Ishikawa (cell line): ENCODE measurements at regions not wholly inside any gene's neighbourhood (a gene's known extent, or its start where the extent isn't known, plus 50 kb on each side); places are given as distances from the start of the nearest gene placed in this dataset.

Experiments used
- CEBPB ChIP-seq: IDR thresholded peaks from 2 replicates; pipeline ENCODE4 v1.6.1; 2012
- CREB1 ChIP-seq: IDR thresholded peaks from 2 replicates; pipeline ENCODE4 v1.6.1; 2012; ENCODE audit warnings: low read depth
- EGR1 ChIP-seq: IDR thresholded peaks from 2 replicates; pipeline ENCODE4 v1.6.1; 2012
- EP300 ChIP-seq: IDR thresholded peaks from 2 replicates; pipeline ENCODE4 v1.6.1; 2012; ENCODE audit warnings: borderline replicate concordance
- FOXM1 ChIP-seq: IDR thresholded peaks from 2 replicates; pipeline ENCODE4 v1.6.1; 2012; ENCODE audit warnings: low read depth, borderline replicate concordance
- NFIC ChIP-seq: IDR thresholded peaks from 2 replicates; pipeline ENCODE4 v1.6.1; 2012
- RAD21 ChIP-seq: IDR thresholded peaks from 2 replicates; pipeline ENCODE4 v1.6.1; 2012; ENCODE audit warnings: low read depth
- REST ChIP-seq: IDR thresholded peaks from 2 replicates; pipeline ENCODE4 v1.6.1; 2012; ENCODE audit warnings: low read depth, mild to moderate bottlenecking
- TAF1 ChIP-seq: IDR thresholded peaks from 2 replicates; pipeline ENCODE4 v1.6.1; 2012; ENCODE audit warnings: low read depth, mild to moderate bottlenecking
- TCF12 ChIP-seq: IDR thresholded peaks from 2 replicates; pipeline ENCODE4 v1.6.1; 2012; ENCODE audit warnings: low read depth
- TEAD4 ChIP-seq: IDR thresholded peaks from 2 replicates; pipeline ENCODE4 v1.6.1; 2012
- YY1 ChIP-seq: IDR thresholded peaks from 2 replicates; pipeline ENCODE4 v1.6.1; 2012; ENCODE audit warnings: low read depth
- ZBTB7A ChIP-seq: IDR thresholded peaks from 2 replicates; pipeline ENCODE4 v1.6.1; 2012; ENCODE audit warnings: low read depth
- TF ChIP-seq, protein P1 (sequence below): IDR thresholded peaks from 2 replicates; pipeline ENCODE4 v1.6.1; 2012
- TF ChIP-seq, protein P2 (sequence below): IDR thresholded peaks from 2 replicates; pipeline ENCODE4 v1.6.1; 2012

DNA sequence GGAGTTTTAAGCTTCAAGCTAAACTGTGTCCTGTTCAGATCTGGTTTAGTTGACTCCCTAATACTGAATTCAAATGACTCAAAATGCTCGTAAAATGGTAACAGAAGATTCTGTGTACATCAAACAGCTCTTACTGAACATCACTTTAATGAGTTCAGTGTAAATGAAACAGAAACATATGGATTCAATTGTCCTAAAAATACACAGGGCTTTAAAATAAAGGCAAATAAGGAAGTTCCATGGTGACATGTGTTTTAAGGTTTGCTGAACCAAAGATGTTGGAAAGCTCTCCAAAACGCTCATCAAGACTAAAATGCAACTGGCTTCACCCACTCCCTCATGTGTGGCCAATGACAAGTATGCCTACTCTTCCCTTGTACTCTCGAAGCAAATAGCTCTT, 340.0 kb upstream of the PIK3R1 start:
- TF ChIP-seq, protein P1, sequence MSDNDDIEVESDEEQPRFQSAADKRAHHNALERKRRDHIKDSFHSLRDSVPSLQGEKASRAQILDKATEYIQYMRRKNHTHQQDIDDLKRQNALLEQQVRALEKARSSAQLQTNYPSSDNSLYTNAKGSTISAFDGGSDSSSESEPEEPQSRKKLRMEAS = no peak
- no peak for TF ChIP-seq NFIC
- no peak for TF ChIP-seq CEBPB

DNA sequence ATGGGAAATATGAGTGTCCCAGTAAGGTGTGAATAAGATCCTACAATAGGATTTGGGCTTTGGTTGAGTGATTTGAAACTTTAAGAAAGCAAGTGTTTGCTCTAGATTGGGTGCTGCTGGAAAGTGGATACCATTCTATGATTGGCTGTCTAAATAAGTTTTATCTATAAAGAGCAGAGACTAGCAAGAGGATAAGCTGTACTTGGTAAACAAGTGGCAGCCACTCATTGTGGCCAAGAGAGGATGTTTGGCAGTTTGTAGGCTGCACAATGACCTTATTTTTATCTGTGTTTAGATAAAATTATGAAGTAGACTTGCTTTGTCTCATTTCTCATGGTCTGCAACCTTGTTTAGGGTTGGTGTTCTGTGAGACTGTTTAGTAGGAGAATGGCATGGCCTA, 341.6 kb upstream of the PIK3R1 start:
- TF ChIP-seq CREB1 (no peak), CEBPB (no peak)
- TF ChIP-seq, protein P2, sequence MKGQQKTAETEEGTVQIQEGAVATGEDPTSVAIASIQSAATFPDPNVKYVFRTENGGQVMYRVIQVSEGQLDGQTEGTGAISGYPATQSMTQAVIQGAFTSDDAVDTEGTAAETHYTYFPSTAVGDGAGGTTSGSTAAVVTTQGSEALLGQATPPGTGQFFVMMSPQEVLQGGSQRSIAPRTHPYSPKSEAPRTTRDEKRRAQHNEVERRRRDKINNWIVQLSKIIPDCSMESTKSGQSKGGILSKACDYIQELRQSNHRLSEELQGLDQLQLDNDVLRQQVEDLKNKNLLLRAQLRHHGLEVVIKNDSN = no peak

DNA sequence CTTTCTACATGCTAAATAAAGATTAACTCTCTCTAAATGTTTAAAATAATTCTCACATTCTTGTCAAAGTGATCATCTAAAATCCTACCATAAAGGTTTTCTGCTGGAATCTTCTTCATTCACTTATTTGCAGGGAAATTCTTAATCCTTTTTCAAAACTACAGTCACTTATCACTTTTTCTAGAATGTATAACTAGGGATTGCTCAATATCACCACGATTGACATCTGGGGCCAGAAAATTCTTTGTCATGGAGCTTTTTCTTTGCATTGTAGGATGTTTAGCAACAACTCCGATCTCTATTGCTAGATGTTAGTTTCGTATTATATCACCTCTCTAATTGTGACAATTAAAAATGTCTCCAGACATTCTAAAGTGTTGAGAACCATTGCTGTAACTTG, 344.9 kb upstream of the PIK3R1 start:
- TF ChIP-seq TEAD4 (no peak), REST (no peak)

- TF ChIP-seq, protein P2 = no peak
- no peak for TF ChIP-seq REST
- no peak for TF ChIP-seq ZBTB7A
- no peak for TF ChIP-seq TEAD4
- no peak for TF ChIP-seq TCF12
- TF ChIP-seq EGR1 = no peak
- TF ChIP-seq, protein P1 = no peak
- no peak for TF ChIP-seq YY1
- no peak for TF ChIP-seq TAF1
- TF ChIP-seq CREB1 = no peak
- TF ChIP-seq NFIC = no peak
- no peak for TF ChIP-seq FOXM1
- no peak for TF ChIP-seq CEBPB
- no peak for TF ChIP-seq RAD21
- no peak for TF ChIP-seq EP300
These were observed 357.0 kb upstream of the PIK3R1 start for GRCh38 chr5:67858471-67859031.

- TF ChIP-seq REST (no peak), EP300 (no peak), CREB1 (no peak), TAF1 (no peak)
These were observed 358.1 kb upstream of the PIK3R1 start for GRCh38 chr5:67857502-67857901.

- TF ChIP-seq TAF1 = no peak
- no peak for TF ChIP-seq ZBTB7A
- no peak for TF ChIP-seq YY1
- no peak for TF ChIP-seq CREB1
- TF ChIP-seq RAD21 = no peak
- no peak for TF ChIP-seq TCF12
- TF ChIP-seq, protein P1 = no peak
- no peak for TF ChIP-seq REST
These were observed 360.0 kb upstream of the PIK3R1 start for GRCh38 chr5:67855523-67855922.
